GM08714 (cell line): ENCODE measurements at regions not wholly inside any gene's neighbourhood (a gene's known extent, or its start where the extent isn't known, plus 50 kb on each side); places are given as distances from the start of the nearest gene placed in this dataset.
"Not testable (repeated sequence)": the region's sequence is repeated elsewhere in the genome, so short reads cannot be mapped to it uniquely, and the experiment has no call there.

Experiments used
- H3K4me3 ChIP-seq: fragments of 200-500 bp; sonication (Bioruptor generic); 2 replicates; pipeline ENCODE4 v1.5.1; 2014; ENCODE audit warnings: mild to moderate bottlenecking, low read length, inconsistent platforms
- ZNF274 ChIP-seq: IDR thresholded peaks from 2 replicates; pipeline ENCODE4 v1.6.1; 2012; ENCODE audit warnings: mild to moderate bottlenecking, low read depth, low read length

- no peak overlapping the region for H3K4me3 ChIP-seq
- TF ChIP-seq ZNF274, result no peak
Observed at GRCh38 chr20:48332555-48332954, 495.2 kb downstream of the PREX1 start.

- TF ChIP-seq ZNF274, result no peak
- H3K4me3 ChIP-seq, result no peak overlapping the region
Observed at GRCh38 chr20:48331518-48332286, 496.1 kb downstream of the PREX1 start.

DNA sequence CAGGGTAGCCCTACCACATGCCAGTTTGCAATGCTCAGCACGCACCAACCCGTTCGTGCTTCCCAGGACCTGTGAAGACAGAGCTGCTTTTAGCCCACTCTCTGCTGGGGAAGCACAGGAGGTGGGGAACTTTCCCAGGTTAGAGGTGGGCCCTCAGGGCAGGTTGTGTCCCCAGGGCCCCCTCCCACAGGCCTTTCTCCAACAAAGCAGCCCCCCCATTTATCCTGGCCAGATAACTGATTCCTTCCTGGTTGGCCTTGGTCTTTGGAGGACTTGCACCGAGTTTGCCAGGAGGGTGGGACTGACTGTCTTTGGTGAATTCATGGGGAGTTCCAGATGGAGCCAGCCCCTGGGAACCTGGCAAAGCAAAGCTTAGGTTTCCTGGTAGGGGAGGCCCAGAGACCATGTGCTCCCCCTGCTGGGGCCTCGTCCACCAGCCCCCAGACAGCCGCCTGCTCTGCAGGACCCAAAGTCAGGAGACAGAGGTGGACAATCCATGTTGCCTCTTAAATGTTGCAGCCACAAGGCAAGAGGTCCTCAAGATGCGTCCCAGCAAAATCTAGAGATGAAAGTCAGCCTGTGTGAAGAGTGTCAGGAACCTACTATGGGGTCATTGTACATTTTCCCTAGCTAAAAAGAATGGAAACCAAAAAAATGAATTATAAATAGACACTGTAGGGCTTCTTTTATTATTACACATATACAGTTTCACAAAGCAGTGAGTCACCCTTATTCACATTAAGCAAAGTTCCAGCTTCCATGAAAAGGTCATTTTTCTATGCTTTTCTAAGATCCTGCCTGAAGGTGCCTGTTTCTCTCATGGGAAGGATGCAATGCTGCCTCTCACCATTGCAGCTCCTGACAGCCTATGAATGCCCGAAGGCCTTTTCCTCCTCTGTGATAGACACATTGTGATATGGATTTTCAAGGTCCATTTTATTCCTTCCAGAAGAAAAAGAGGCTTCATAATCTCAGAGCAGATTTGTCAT, 497.8 kb downstream of the PREX1 start:
- TF ChIP-seq ZNF274, result no peak
- H3K4me3 ChIP-seq, result no peak overlapping the region

DNA sequence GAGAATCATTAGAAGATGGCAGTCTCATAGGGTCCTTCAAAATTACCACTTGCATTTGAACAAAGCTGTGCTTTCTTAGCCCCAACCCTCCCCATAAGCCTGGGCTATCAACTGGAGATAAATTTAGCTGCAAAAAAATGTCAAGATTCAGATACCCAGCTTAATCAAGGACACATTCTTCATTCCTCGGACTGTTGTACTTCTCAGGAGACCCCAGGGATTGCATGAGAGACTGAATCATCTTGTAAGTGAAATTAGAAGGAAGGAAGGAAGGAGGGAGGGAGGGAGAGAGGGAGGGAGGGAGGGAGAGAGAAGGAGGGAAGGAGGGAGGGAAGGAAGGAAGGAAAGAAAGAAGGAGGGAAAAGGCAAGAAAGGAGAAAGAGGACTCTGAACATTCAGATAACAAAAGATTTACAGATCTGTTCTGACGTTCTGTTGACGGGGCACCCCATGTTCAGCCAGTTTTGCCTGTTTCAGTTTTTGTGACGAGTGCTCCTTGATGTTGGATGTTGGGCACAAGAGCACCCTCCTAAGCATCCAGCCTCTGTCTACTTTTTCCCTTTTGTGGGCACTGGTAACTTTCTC, 498.7 kb downstream of the PREX1 start:
- TF ChIP-seq ZNF274, result no peak

GRCh38 chr20:48327848-48328247, 500.0 kb downstream of the PREX1 start:
- H3K4me3 ChIP-seq, result not testable (repeated sequence)

More for the DNA sequence above, 498.7 kb downstream of the PREX1 start:
- no peak overlapping the region for H3K4me3 ChIP-seq

DNA sequence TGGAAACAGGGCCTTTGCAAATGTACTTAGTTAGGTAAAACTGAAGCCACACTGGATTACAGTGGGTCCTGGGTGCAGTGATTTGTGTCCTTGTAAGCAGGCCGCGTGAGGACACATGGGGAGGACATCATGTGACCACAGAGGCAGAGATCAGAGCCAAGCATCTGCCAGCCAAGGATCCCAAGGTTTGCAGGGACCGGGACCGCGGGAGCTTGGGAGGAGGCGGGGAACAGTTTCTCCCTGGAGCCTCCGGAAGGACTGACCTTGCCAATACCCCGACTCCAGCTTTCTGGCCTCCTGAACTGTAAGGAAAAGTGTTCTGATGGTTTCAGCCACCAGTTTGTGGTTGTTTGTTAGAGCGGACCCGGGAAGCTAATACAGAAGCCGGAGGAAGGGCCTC, 500.9 kb downstream of the PREX1 start:
- no peak overlapping the region for H3K4me3 ChIP-seq
- TF ChIP-seq ZNF274, result no peak

DNA sequence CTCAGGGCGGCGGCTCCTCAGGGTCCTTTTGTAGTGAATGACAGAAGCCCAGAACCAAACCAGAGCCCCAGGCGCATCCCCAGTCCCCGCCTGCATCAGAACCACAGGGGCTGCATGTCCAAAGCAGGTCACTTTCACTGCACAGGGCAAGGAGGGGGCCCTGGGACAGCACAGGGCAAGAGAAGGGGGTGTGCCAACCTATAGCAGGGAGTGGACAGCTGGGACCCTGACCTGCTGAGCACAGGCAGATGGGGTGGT, 501.4 kb downstream of the PREX1 start:
- TF ChIP-seq ZNF274, result no peak
- H3K4me3 ChIP-seq, result no peak overlapping the region

DNA sequence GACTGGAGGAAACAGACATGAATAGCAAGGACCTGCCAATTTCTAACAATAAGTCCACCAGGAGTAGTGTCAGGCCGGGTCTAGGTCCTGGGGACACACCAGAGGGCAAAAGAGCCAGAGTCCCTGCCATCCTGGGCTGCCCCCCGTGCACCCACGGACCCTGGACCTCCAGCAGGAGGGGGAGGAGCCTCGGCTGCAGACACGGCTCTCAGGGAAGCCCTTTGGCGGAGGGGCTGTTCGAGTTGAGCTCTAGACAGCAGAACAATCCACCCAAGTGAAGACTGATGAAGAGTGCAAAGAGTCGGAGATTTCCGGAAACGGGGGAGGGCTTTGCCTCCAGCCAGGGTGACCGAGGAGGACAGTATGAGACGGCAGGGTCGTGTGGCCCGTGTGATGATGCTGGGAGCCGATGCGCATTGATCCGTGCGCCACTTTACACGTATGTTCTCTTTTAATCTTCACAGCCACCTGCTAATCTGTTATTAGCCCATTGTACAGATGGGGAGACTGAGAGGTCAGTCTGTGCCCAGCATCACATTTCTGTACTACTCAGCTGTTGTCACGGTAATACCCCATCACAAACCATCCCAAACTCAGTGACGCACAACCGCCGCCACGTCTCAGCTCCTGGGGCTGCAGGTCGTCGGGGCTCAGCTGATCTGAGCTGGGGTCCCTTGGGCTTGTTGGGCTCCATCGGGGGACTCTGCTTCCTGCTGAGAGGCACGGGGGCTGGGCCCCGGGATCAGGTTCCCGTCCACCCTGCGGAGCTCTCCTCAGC, 502.0 kb downstream of the PREX1 start:
- no peak overlapping the region for H3K4me3 ChIP-seq
- no peak for TF ChIP-seq ZNF274

DNA sequence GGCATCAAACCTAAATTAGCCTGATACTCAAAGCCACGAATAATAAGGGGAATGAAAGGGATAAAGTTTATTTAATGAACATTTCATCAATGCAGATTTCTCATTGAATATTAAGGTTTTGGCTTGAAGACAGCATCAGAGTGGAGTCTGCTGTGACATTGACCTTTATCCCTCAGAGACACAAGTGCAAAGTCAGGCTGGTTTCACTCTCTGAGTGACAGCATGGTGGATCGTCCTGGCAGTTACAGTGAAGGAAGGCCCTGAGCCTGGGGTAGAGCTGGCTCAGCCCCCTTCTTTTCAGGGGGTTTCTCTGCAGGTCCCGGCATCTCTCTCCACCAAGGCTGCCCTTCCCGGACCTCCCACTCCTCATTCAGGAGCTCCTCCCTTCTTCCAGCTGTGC, 503.1 kb downstream of the PREX1 start:
- H3K4me3 ChIP-seq, result no peak overlapping the region
- TF ChIP-seq ZNF274, result no peak

DNA sequence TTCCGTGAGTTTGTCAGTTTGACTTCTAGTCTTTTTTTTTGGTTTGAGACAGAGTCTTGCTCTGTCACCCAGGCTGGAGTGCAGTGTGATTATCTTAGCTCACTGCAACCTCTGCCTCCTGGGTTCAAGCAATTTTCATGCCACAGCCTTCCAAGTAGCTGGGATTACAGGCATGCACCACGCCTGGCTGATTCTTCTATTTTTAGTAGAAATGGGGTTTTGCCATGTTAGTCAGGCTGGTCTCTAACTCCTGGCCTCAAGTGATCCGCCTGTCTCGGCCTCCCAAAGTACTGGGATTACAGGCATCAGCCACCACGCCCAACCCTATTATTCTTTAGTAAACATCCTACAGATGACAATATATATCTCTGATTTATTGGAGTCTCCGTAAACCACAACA, 506.5 kb downstream of the PREX1 start:
- no peak overlapping the region for H3K4me3 ChIP-seq
- no peak for TF ChIP-seq ZNF274

DNA sequence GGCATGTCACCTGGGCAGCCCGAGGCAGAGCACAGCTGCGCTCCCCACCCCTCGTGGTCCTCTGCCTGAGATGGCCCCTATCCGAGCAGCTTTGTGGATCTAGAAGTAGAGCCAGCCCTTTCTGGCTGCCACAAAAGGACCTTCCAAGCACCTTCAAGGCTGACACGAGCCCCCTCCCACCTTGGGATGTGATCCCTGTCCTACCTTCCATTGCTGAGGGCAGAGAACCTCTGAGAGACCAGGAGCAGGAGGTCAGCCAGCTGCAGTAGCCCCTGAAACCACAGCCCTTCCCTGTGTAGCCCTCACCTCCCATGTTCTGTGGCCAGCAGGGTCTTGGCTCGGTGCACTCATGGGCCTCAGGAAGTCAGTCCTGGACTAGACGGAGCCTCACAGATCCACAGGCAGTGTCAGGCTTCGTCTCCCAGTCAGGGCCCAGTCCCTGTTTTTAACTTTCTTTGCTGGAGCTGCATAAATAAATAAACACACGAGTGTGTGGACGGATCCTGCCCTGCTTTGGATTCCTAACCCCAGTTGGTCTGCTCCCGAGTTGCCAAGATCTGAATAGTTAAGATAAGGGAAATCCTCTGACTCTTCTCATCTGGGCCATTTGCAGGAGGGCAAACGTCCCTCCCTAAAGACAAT, 507.7 kb downstream of the PREX1 start:
- no peak for TF ChIP-seq ZNF274
- H3K4me3 ChIP-seq, result no peak overlapping the region

DNA sequence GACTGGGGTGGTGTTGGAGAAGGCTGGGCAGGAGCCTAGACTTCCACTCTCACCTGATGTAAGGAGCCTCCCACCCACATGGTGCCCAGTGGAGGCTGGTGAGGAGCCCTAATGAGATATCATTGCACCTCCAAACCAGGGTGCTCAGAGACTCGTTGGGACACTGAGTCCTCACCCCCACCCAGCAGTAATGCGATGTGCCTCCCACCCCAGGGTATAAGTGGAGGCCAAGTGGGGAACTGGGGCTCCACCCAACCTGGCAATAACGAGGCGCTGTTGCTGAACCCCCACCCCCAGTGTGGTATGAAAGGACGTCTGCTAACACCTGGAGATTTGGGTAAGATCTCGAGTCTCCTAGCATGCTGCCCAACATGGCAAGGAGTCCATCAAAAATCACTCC, 510.2 kb downstream of the PREX1 start:
- no peak overlapping the region for H3K4me3 ChIP-seq
- no peak for TF ChIP-seq ZNF274

DNA sequence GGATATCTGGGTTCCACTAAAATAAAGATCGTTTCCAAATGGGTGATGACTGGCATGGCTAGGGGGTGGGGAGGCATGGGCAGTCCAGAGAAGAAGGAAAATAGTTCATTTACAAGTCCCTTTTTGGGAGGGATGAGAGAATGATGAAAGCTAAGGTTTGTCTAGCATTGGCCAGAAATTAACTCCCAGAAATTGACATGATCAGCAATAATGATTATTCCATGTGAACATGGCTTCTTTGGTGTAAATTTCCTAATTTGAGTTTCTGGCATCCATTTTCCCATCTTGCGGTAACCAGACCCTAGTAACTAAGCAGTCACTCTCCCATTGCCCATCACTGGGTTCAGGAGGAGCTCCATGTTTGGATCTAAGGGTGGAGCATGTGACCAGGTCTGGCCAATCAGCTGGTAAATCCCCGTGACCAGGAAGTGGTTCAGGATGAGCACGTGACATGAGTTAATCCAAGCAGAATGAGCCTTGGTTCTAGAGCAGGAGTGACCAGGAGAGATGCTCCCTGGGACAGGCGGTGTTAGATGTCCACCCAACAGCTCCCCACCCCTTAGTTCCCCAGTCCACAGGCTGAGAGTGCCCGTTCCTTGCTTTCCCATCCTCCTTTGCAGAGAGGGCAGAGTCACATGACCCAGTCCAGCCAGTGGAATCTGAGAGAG, 512.7 kb downstream of the PREX1 start:
- no peak overlapping the region for H3K4me3 ChIP-seq
- no peak for TF ChIP-seq ZNF274

DNA sequence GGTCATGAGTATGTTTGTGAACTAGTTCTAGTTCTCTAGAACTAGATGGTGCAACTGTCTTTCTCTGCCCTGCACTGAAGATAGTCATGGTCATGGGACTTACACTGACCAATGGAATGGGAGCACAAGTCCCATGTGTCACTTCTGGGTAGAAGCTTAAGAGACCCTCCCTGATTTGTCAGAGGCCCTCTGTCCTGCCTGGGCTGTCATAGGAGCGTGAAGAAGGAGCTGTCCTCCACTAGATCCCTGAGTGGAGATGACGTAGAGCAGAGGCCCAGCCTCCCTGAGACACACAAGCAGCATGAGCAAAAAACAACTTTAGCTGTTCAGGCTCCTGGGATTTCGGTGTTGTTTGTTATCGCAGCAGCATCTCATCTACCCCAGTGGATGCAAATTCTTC, 514.5 kb downstream of the PREX1 start:
- H3K4me3 ChIP-seq, result no peak overlapping the region
- no peak for TF ChIP-seq ZNF274
